Muscle of leg (tissue), 3 donors: ENCODE measurements at regions not wholly inside any gene's neighbourhood (a gene's known extent, or its start where the extent isn't known, plus 50 kb on each side); places are given as distances from the start of the nearest gene placed in this dataset.

Experiments used
- DNase-seq: peaks from one replicate; pipeline ENCODE4 v3.0.0; 2013
- H3K27ac ChIP-seq: one replicate; pipeline ENCODE4 v1.5.1; 2013; ENCODE audit warnings: mild to moderate bottlenecking, low read length, control low read depth
- H3K27me3 ChIP-seq: one replicate; pipeline ENCODE4 v1.6.1; 2013; ENCODE audit warnings: low read length; ENCODE audit not compliant: control insufficient read depth, insufficient read depth
- H3K36me3 ChIP-seq: one replicate; pipeline ENCODE4 v1.6.1; 2013; ENCODE audit warnings: low read length; ENCODE audit not compliant: control insufficient read depth, insufficient read depth
- H3K4me1 ChIP-seq: one replicate; pipeline ENCODE4 v1.6.1; 2013; ENCODE audit warnings: low read length; ENCODE audit not compliant: control insufficient read depth, insufficient read depth
- H3K4me3 ChIP-seq: one replicate; pipeline ENCODE4 v1.5.1; 2013; ENCODE audit warnings: low read length, control low read depth
- H3K9me3 ChIP-seq: replicated peaks from 2 replicates; pipeline ENCODE4 v1.6.1; 2013; ENCODE audit warnings: low read depth, low read length; ENCODE audit not compliant: control insufficient read depth
- WGBS: methylation state at CpG from one replicate; pipeline ENCODE4 v1.1.5; 2013; ENCODE audit warnings: missing lambda C conversion rate; ENCODE audit not compliant: insufficient coverage; 5-methylcytosine and 5-hydroxymethylcytosine counted together

DNA sequence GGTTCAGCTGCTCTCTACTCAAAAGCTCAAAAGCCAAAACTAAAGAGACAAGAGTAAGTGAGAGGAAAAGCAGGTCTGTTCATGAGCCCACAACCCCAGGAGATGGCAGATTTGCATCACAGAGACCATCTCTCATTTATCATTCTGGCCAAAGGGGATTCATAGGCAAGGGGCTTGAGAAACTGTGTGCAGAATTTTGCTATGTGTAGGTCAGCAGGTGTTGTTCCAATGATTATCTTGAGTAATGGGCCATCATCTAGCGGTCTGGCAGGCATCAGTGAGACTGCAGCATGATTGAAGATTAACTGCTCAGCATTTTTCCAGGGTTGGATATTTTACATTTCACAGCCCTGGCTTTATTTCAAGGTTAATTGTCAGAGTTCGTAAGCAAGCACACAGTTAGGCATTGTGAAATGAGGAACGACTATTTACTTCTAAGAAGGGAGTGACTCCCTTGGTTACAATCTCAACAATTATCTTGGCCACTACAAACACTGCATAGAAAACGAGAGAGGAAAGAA is 1204.6 kb upstream of the TMPRSS15 start:
- no peak overlapping the region for H3K27ac ChIP-seq
- no peaks in the 10 kb centered on the region for H3K9me3 ChIP-seq
- no peaks in the 10 kb centered on the region for H3K4me1 ChIP-seq
- H3K36me3 ChIP-seq, result no peaks in the 10 kb centered on the region
- no peak overlapping the region for H3K4me3 ChIP-seq
- WGBS, result 78% methylated on average over 1 of the region's 4 CpGs
- DNase-seq, result peak; percentile 8
- no peaks in the 10 kb centered on the region for H3K27me3 ChIP-seq

DNA sequence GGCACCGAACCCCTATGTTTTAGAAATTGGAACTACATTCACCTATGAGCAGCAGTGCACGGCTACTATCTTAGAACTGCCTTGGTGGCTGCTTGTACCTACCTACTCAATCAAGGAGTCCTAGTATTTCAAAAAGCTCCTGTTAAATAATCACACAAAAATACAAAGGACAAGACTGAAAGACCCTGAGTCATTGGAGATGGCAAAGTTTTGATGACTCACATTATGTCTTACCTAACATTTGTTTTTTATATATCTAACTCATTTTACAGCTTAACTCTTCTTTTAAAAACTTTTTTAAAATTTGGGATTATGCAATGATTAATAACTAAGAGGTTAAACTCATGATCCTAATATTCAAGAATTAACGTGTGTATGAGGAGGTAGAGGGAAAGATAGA is 1206.0 kb upstream of the TMPRSS15 start:
- Histone ChIP-seq H3K4me3 (no peak overlapping the region), H3K9me3 (no peaks in the 10 kb centered on the region), H3K27ac (no peak overlapping the region), H3K36me3 (no peaks in the 10 kb centered on the region), H3K27me3 (no peaks in the 10 kb centered on the region), H3K4me1 (no peaks in the 10 kb centered on the region)
- DNase-seq, result no peak
- WGBS, result 100% methylated on average over 1 of the region's 3 CpGs

DNA sequence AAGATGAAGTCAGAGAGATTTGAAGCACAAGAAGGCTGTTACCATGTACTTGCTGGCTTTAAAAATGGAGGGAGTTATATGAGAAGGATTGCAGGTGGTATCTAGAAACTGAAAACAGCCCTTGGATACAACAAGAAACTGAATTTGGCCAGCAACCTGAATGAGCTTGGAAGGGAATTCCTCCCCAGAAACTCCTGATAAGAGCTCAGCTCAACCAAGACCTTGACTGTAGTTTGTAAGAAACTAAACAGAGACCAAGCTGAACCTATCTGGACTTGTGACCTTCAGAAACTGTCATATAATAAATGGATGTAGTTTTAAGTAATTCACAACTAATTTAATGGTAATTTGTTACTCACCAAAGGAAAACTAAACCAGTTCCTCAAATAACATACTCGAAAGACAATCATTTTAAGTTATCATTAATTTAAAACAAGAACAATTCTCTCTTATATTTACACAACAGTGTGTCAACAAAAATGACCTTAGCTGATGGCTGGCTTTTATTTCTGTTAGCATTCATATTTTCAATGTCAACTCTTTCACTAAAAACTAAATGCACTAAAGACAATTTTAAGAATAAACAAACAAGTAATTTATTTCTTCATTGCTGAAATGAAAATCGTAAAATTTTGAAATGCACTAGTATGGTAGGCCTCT is 1218.4 kb upstream of the TMPRSS15 start:
- H3K4me1 ChIP-seq, result no peaks in the 10 kb centered on the region
- no peak overlapping the region for H3K4me3 ChIP-seq
- DNase-seq, result no peak
- no peaks in the 10 kb centered on the region for H3K36me3 ChIP-seq
- no CpG with 5 or more reads among the region's 2 CpGs for WGBS
- no peaks in the 10 kb centered on the region for H3K9me3 ChIP-seq
- no peak overlapping the region for H3K27ac ChIP-seq
- no peaks in the 10 kb centered on the region for H3K27me3 ChIP-seq

DNA sequence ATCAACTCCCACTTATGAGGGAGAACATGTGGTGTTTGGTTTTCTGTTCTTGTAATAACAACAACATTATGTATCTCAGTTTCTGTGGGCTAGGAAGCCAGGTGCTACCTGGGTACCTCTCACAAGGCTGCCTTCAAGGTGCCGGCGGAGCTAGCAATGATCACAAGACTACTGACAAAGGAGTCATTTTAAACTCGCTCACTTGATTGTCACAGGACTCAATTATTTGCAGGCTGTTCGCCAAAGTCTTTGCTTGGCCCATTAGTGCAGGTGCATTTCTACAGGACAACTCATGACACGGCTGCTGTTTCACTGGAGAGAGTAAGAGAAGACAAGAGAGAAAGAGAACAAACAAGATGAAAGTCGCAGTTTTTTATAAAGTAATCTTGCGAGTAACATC is 1237.4 kb upstream of the TMPRSS15 start:
- Histone ChIP-seq H3K27me3 (no peaks in the 10 kb centered on the region), H3K27ac (no peak overlapping the region), H3K4me3 (no peak overlapping the region), H3K36me3 (no peaks in the 10 kb centered on the region), H3K9me3 (no peaks in the 10 kb centered on the region), H3K4me1 (no peaks in the 10 kb centered on the region)
- no peak for DNase-seq
- WGBS, result 96% methylated on average over 4 of the region's 7 CpGs

DNA sequence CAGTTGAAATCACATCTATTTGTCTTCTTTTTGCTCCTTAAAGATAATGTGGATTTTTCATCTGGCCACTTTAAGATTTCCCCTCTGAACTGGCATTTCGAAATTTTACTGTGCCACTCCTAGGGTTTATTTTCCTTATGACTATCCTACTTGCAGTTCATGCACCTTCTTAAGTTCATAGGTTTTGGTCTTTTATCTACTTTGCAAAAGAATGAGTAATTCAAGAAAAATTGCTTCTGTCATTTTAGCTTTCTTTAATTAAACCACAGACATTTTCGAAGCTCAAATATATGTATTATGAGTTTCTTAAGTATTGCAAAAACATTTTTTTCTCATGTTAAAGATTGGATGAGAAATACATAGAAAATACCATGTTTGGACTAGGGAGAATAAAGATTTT is 1244.8 kb upstream of the TMPRSS15 start:
- Histone ChIP-seq H3K27me3 (no peaks in the 10 kb centered on the region), H3K9me3 (no peaks in the 10 kb centered on the region), H3K4me1 (no peaks in the 10 kb centered on the region), H3K4me3 (no peak overlapping the region), H3K27ac (no peak overlapping the region), H3K36me3 (no peaks in the 10 kb centered on the region)
- no peak for DNase-seq
- no CpG with 5 or more reads among the region's 2 CpGs for WGBS

DNA sequence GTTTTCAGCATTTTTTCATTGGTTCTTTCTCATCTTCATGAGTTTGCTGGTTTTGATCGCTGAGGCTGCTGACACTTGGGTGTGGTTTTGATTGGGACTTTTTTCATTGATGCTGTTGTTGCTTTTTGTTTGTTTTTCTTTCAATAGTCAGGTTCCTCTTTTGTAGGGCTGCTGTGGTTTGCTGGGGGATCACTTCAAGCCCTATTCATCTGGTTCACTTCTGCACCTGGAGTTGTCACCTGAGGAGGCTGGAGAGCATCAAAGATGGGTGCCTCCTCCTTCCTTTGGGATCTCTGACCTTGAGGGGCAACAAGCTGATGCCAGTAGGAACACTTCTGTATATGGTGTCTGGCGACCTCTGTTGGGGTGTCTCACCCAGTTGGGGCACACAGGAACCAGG is 1279.9 kb upstream of the TMPRSS15 start:
- H3K36me3 ChIP-seq, result no peaks in the 10 kb centered on the region
- no peaks in the 10 kb centered on the region for H3K4me1 ChIP-seq
- no peak for DNase-seq
- no peak overlapping the region for H3K27ac ChIP-seq
- no peaks in the 10 kb centered on the region for H3K27me3 ChIP-seq
- H3K9me3 ChIP-seq, result no peaks in the 10 kb centered on the region
- no CpG with 5 or more reads among the region's 2 CpGs for WGBS
- no peak overlapping the region for H3K4me3 ChIP-seq

DNA sequence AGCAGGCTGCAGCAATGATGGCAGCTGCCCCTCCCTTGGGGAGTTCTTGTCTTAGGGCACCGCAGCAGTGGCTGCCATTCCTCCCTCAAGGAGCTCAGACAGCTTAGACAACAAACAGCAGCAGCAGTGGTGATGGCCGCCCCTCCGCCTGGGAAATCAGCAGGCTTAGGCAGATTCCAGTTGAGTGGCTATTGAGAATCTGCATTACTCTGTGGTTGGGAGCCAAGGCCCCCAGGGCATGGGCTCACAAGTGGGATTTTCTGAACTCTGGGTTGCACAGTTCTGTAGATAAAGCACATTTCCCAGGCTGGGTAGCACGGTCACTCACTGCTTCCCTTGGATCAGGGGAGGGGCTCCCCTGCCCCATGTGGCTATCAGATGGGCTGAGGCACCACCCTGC is 1280.7 kb upstream of the TMPRSS15 start:
- Histone ChIP-seq H3K36me3 (no peaks in the 10 kb centered on the region), H3K4me1 (no peaks in the 10 kb centered on the region), H3K27ac (no peak overlapping the region), H3K27me3 (no peaks in the 10 kb centered on the region), H3K4me3 (no peak overlapping the region), H3K9me3 (no peaks in the 10 kb centered on the region)
- no peak for DNase-seq
- WGBS, result 40% methylated on average over 2 of the region's 4 CpGs

DNA sequence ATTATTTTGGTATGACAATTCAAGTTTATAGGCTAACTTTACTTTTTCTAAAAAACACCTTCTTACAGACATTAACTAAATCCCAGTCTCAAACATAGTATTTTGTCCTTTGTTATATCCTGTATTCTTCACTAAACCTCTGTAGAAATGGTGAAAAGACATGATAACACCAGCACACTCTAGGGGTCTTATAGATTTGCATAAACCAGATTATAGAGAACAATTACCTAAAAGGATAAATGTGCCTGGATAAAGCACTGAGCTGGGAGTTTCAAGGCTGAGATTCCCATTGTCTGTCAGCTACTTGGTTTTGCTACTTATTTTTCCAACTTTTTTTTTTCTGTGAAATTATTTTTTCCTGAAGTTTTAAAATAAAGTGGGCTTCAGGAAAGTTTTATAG is 1288.6 kb upstream of the TMPRSS15 start:
- H3K4me3 ChIP-seq, result no peak overlapping the region
- H3K27me3 ChIP-seq, result no peaks in the 10 kb centered on the region
- no peaks in the 10 kb centered on the region for H3K9me3 ChIP-seq
- no peaks in the 10 kb centered on the region for H3K4me1 ChIP-seq
- H3K27ac ChIP-seq, result no peak overlapping the region
- DNase-seq, result no peak
- no peaks in the 10 kb centered on the region for H3K36me3 ChIP-seq

DNA sequence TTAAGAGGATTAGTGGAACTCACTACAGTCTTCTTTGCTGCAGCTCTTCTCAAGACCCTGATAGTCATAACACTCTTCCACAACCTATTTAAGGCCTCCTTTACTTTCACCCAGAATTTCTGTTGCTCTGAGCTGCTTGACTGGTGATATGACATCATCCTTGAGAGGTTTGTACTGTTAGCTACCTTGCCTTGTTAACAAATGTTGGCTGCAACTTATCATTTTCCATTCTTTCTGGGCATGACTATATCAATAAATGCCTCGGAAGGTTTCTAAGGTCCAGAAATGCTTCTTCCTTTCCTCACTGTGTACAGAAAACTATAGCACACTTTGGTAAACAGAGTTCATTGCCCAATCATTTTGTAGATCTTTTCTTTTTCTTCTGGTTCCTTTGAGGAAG is 1292.2 kb upstream of the TMPRSS15 start:
- 100% methylated on average over 1 of the region's 1 CpG for WGBS
- DNase-seq, result no peak
- Histone ChIP-seq H3K27me3 (no peaks in the 10 kb centered on the region), H3K4me3 (no peak overlapping the region), H3K27ac (no peak overlapping the region), H3K4me1 (no peaks in the 10 kb centered on the region), H3K36me3 (no peaks in the 10 kb centered on the region), H3K9me3 (no peaks in the 10 kb centered on the region)

DNA sequence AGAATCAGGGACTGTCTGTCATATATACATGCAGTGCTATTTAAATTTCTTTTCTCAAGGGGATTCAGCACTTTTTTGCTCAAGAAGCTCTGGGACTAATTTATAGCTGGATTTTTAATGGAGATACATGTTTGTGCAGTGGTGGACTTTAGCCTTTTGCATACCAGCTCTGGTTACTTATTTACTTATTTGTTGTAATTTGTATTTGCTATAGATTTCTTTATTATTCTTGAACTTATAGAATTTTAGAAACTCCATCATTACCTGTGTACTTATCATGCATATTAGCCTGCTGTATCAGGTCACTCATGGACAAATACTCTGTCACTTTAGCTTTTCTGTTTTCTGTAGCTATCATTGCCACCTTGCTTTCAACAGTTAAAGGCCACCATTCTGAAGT is 1296.9 kb upstream of the TMPRSS15 start:
- Histone ChIP-seq H3K27ac (no peak overlapping the region), H3K9me3 (no peaks in the 10 kb centered on the region), H3K4me1 (no peaks in the 10 kb centered on the region), H3K4me3 (no peak overlapping the region), H3K27me3 (no peaks in the 10 kb centered on the region), H3K36me3 (no peaks in the 10 kb centered on the region)
- DNase-seq, result no peak

DNA sequence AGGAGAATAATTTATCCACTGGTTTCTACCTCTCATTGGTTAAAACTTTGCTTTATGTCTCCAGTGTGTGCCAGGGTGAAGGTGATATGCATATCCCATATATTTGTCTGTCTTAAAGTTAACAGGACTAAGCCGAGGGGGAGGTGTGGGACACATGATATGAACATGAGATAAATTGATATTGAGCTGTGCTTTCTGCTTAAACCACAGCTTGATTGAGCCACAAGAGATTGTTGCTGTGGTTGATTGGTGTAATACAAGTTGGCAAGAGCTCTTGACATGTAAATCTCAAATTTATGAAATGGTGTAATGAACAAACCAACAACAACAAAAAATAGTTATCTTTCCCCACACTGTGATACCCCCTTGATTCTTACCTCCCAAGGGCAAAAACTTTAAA is 1295.5 kb upstream of the NCAM2 start:
- Histone ChIP-seq H3K27me3 (no peaks in the 10 kb centered on the region), H3K36me3 (no peaks in the 10 kb centered on the region), H3K27ac (no peak overlapping the region), H3K4me3 (no peak overlapping the region), H3K9me3 (no peaks in the 10 kb centered on the region), H3K4me1 (no peaks in the 10 kb centered on the region)
- DNase-seq, result no peak
- 17% methylated on average over 1 of the region's 1 CpG for WGBS
